HFF-Myc (cell line): ENCODE measurements at regions not wholly inside any gene's neighbourhood (a gene's known extent, or its start where the extent isn't known, plus 50 kb on each side); places are given as distances from the start of the nearest gene placed in this dataset.

Experiments used
- DNase-seq: peaks from one replicate; pipeline ENCODE4 v3.0.0-alpha.2; 2011; ENCODE audit warnings: low read depth; ENCODE audit errors: extremely low read depth
- H3K4me3 ChIP-seq: replicated peaks from 2 replicates; pipeline ENCODE4 v1.5.1; 2011; ENCODE audit warnings: low read depth, mild to moderate bottlenecking, control low read depth, low read length
- TF ChIP-seq, protein P1 (sequence below): IDR thresholded peaks from 2 replicates; pipeline ENCODE4 v1.5.1; 2012; ENCODE audit warnings: mild to moderate bottlenecking, low read depth, low read length, control low read depth; ENCODE audit errors: missing control alignments

DNA sequence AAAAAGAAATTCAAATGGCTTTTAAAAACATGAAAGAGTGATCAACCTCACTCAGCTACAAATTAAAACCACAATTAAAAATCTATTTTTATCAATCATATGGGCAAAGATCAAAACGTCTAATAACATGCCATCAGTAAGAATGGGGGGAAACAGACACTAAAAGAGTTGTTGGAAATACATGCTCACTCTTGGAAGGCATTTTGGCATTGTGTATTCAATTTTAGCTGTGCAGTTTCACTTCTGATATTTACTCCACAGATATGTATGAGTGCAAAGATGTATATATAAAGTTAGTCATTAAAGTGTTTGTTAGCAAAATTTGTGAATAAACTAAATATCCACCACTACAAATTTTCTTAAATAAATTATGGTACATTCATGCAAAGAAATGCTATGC lies 112.3 kb upstream of the TOP1 start:
- TF ChIP-seq, protein P1, sequence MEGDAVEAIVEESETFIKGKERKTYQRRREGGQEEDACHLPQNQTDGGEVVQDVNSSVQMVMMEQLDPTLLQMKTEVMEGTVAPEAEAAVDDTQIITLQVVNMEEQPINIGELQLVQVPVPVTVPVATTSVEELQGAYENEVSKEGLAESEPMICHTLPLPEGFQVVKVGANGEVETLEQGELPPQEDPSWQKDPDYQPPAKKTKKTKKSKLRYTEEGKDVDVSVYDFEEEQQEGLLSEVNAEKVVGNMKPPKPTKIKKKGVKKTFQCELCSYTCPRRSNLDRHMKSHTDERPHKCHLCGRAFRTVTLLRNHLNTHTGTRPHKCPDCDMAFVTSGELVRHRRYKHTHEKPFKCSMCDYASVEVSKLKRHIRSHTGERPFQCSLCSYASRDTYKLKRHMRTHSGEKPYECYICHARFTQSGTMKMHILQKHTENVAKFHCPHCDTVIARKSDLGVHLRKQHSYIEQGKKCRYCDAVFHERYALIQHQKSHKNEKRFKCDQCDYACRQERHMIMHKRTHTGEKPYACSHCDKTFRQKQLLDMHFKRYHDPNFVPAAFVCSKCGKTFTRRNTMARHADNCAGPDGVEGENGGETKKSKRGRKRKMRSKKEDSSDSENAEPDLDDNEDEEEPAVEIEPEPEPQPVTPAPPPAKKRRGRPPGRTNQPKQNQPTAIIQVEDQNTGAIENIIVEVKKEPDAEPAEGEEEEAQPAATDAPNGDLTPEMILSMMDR = no peak

DNA sequence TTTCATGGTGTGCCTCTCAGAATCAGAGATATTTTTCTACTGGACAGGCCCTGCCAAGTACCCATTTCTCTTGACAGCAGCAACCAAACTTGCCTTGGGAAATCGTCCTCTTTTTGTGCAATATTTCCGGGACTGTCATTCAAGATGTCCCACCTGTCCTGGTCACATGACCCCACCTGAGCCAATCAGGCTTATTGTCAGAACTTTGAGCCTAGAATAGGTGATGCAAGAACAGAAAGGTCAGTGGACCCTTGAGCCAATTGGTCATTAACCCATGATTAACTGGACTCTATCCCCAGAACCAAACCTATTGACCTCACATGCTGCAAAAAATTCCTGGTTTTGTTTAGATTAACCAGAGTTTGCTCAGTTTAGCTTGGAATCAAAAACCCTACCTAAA lies 108.3 kb upstream of the TOP1 start:
- no peak for DNase-seq
- H3K4me3 ChIP-seq = no peak overlapping the region
- TF ChIP-seq, protein P1 = no peak

More for the DNA sequence above, 112.3 kb upstream of the TOP1 start:
- H3K4me3 ChIP-seq = no peak overlapping the region
- DNase-seq = no peak

DNA sequence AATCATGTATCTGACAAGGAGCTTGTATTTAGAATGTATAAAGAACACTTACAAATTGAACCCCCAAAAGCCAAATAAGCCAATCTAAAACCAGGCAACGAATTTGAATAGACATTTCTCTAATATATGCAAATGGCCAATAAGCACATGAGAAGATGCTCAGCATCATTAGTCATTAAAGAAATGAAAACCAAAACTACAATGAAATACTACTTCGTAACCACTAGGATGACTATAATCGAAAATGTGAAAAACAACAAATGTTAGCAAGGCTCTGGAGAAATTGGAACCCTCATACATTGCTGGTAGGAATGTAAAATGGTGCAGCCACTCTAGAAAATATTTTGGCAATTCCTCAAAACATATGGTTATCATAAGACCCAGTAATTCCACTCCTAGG lies 105.8 kb upstream of the TOP1 start:
- TF ChIP-seq, protein P1 = no peak
- no peak for DNase-seq
- no peak overlapping the region for H3K4me3 ChIP-seq

- H3K4me3 ChIP-seq = no peak overlapping the region
- TF ChIP-seq, protein P1 = no peak
- no peak for DNase-seq
These were observed 102.7 kb upstream of the TOP1 start for GRCh38 chr20:40925829-40926510.

DNA sequence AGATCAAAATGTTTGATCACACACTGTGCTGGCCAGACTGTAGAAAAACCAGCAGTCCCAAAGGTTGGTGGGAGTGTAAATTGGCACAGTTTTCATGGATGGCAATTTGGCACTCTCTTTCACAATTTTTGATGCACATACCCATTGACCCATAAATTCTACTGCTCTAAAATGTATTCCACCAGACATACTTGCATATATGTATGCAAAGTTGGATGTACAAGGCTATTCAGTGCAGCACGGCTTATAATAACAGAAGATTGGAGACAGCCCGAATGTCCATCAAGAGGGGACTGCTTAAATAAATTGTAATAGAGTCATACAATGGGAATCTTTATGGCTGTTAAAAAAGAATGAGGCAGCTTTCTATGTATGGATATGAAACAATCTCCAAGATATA lies 101.7 kb upstream of the TOP1 start:
- TF ChIP-seq, protein P1 = no peak
- DNase-seq = no peak
- no peak overlapping the region for H3K4me3 ChIP-seq

- DNase-seq = no peak
- TF ChIP-seq, protein P1 = no peak
- H3K4me3 ChIP-seq = no peak overlapping the region
These were observed 98.1 kb upstream of the TOP1 start for GRCh38 chr20:40930561-40930960.

GRCh38 chr20:40931410-40932044 lies 97.1 kb upstream of the TOP1 start:
- TF ChIP-seq, protein P1 = no peak
- no peak overlapping the region for H3K4me3 ChIP-seq
- DNase-seq = no peak
